ENCODE measurements at regions not wholly inside any gene's neighbourhood (a gene's known extent, or its start where the extent isn't known, plus 50 kb on each side); places are given as distances from the start of the nearest gene placed in this dataset.

- TF ChIP-seq CTCF (IDR thresholded peaks at IDR 0.05 in 8 of 11, conservative IDR thresholded peaks at IDR 0.05 in 3 of 11) (no peak), POLR2AphosphoS5 (IDR thresholded peaks at IDR 0.05) (no peak), POLR2A (IDR thresholded peaks at IDR 0.05) (no peak)
Observed at GRCh38 chr13:75197803-75198202, 284.2 kb downstream of the TBC1D4 start.

All from spleen (tissue), 7 donors.